ENCODE measurements at regions not wholly inside any gene's neighbourhood (a gene's known extent, or its start where the extent isn't known, plus 50 kb on each side); places are given as distances from the start of the nearest gene placed in this dataset.
A peak's percentile ranks its signal among the peaks of the same experiment; 100 is the strongest.

- TF ChIP-seq PHF8 (CRISPR knock-in tag; IDR thresholded peaks at IDR 0.05) (no peak), HMG20B (CRISPR knock-in tag; conservative IDR thresholded peaks at IDR 0.05) (no peak), FOXP1 (IDR thresholded peaks at IDR 0.05) (no peak), FOXP1 (CRISPR knock-in tag; IDR thresholded peaks at IDR 0.05) (peak; percentile 39; the same call in 1 of the 2 replicates), ZNF652 (CRISPR knock-in tag; IDR thresholded peaks at IDR 0.05; ENCODE audit: borderline replicate concordance, low read depth) (no peak), ZNF660 (CRISPR knock-in tag; IDR thresholded peaks at IDR 0.05; ENCODE audit: borderline replicate concordance, low read depth) (no peak), ZNF256 (CRISPR knock-in tag; conservative IDR thresholded peaks at IDR 0.05) (no peak), SOX6 (IDR thresholded peaks at IDR 0.05) (no peak), SOX6 (CRISPR knock-in tag; IDR thresholded peaks at IDR 0.05) (peak; percentile 60; the same call in 1 of the 2 replicates), HOXA9 (CRISPR knock-in tag; IDR thresholded peaks at IDR 0.05; ENCODE audit: borderline replicate concordance) (no peak), GATAD2A (CRISPR knock-in tag; IDR thresholded peaks at IDR 0.05) (0 out of 2 replicates have a peak, but pooled peaks have one; percentile 15), GLMP (CRISPR knock-in tag; IDR thresholded peaks at IDR 0.05; ENCODE audit: borderline replicate concordance) (no peak), DMAP1 (CRISPR knock-in tag; IDR thresholded peaks at IDR 0.05) (no peak), ZMAT3 (CRISPR knock-in tag; conservative IDR thresholded peaks at IDR 0.05) (no peak), BRD4 (CRISPR knock-in tag; IDR thresholded peaks at IDR 0.05) (no peak), MTA3 (CRISPR knock-in tag; IDR thresholded peaks at IDR 0.05) (no peak), SOX13 (IDR thresholded peaks at IDR 0.05) (no peak), SOX13 (CRISPR knock-in tag; conservative IDR thresholded peaks at IDR 0.05 in 1 of 2, IDR thresholded peaks at IDR 0.05 in 1 of 2) (peak in 1 of 2 experiments; percentile 65; a peak in 1 of 4 replicates), SOX5 (CRISPR knock-in tag; IDR thresholded peaks at IDR 0.05; ENCODE audit: borderline replicate concordance) (peak; percentile 85), ZFP82 (CRISPR knock-in tag; IDR thresholded peaks at IDR 0.05; ENCODE audit: borderline replicate concordance) (no peak)
- TF ChIP-seq, protein P1, sequence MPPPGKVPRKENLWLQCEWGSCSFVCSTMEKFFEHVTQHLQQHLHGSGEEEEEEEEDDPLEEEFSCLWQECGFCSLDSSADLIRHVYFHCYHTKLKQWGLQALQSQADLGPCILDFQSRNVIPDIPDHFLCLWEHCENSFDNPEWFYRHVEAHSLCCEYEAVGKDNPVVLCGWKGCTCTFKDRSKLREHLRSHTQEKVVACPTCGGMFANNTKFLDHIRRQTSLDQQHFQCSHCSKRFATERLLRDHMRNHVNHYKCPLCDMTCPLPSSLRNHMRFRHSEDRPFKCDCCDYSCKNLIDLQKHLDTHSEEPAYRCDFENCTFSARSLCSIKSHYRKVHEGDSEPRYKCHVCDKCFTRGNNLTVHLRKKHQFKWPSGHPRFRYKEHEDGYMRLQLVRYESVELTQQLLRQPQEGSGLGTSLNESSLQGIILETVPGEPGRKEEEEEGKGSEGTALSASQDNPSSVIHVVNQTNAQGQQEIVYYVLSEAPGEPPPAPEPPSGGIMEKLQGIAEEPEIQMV (CRISPR knock-in tag; IDR thresholded peaks at IDR 0.05; ENCODE audit: low read depth): no peak
- intact Hi-C loops (cut with micrococcal nuclease; ENCODE audit: unreplicated experiment) (loop anchor here (1.0 to 2.0 kb wide), 3 partner anchors 75 to 264 kb away; no protein-coding TSS in a partner anchor), in situ Hi-C loops (cut with HindIII; ENCODE audit: extremely low pct_ligation_motif_present, low pct_unique_long_range_greater_than_20kb) (no loop called here)
- Histone ChIP-seq H3K4me3 (replicated peaks in 1 of 3; ENCODE audit: insufficient read depth in 1 of 3, low read depth in 2 of 3, low read length in 3 of 3) (no peak overlapping the region), H3K9ac (ENCODE audit: insufficient read depth, low read depth, low read length) (no peak overlapping the region), H3K27me3 (ENCODE audit: control insufficient read depth in 1 of 2, insufficient read depth in 2 of 2, low read length in 2 of 2) (no peaks in the 10 kb centered on the region), H3K4me1 (ENCODE audit: insufficient read depth, low read length) (peaks cover 27% of the 10 kb centered on the region), H2AFZ (ENCODE audit: low read length) (no peak overlapping the region), H3K79me2 (ENCODE audit: insufficient read depth, low read length) (no peaks in the 10 kb centered on the region), H4K20me1 (ENCODE audit: insufficient read depth, low read length) (no peaks in the 10 kb centered on the region), H3K4me2 (ENCODE audit: low read depth, low read length) (no peak overlapping the region), H3K36me3 (replicated peaks in 1 of 2; ENCODE audit: control insufficient read depth in 1 of 2, insufficient read depth in 2 of 2, low read length in 2 of 2) (no peaks in the 10 kb centered on the region), H3K9me3 (ENCODE audit: low read length) (no peaks in the 10 kb centered on the region), H3K27ac (ENCODE audit: extremely low read length, insufficient read depth, low read length) (no peak overlapping the region)
- FAIRE-seq (no peak), DNase-seq (ENCODE audit: low spot score) (no peak), ATAC-seq (no peak; the same call in 2 of the 3 replicates)
- 0% methylated on average over 1 of the region's 1 CpG for WGBS (ENCODE audit: low lambda C conversion rate)
- BruUV-seq (replicated peaks): no TSS peak
- ChIA-PET POLR2A (no interaction called here), CTCF (ENCODE audit: low intra/inter-chr PET ratio, low total read pairs) (no interaction called here)
Measured at GRCh38 chr10:64116707-64117106, 595.5 kb downstream of the REEP3 start.

All from HepG2 (cell line).